MG63 (cell line): ENCODE measurements at regions not wholly inside any gene's neighbourhood (a gene's known extent, or its start where the extent isn't known, plus 50 kb on each side); places are given as distances from the start of the nearest gene placed in this dataset.

ENCODE experiments used
- DNase-seq: peaks from one replicate; pipeline ENCODE4 v3.0.0-alpha.2; 2020
- H3K27me3 ChIP-seq: fragments of 250-450 bp; sonication (Bioruptor Pico); 2 replicates; pipeline ENCODE4 v1.5.1; 2020; ENCODE audit warnings: mild to moderate bottlenecking, moderate library complexity
- H3K36me3 ChIP-seq: fragments of 250-450 bp; sonication (Bioruptor Pico); 2 replicates; pipeline ENCODE4 v1.5.1; 2020; ENCODE audit warnings: mild to moderate bottlenecking, moderate library complexity
- H3K4me3 ChIP-seq: fragments of 250-450 bp; sonication (Bioruptor Pico); 2 replicates; pipeline ENCODE4 v1.5.1; 2020; ENCODE audit warnings: mild to moderate bottlenecking, moderate library complexity
- H3K9me3 ChIP-seq: fragments of 250-450 bp; sonication (Bioruptor Pico); 2 replicates; pipeline ENCODE4 v1.5.1; 2020; ENCODE audit warnings: mild to moderate bottlenecking, moderate library complexity

DNA sequence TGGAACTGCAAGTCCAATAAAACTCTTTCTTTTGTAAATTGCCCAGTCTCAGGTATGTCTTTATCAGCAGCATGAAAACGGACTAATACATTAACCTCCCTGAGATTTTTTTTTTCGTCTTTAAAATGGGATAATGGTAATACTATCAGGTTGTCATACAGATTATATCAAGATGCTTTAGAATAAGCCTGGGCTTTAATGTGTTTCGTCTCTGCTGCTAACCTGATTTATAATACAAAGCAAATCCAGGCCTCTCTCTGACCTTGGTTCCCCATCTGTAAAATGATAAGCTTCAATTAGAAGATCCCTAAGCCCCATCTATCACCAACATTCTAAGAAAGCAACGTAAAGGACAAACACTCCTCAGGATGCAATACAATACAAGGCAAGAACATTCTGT, 283.5 kb downstream of the LRATD1 start:
- Histone ChIP-seq H3K27me3 (no peaks in the 10 kb centered on the region), H3K9me3 (no peaks in the 10 kb centered on the region), H3K36me3 (no peaks in the 10 kb centered on the region), H3K4me3 (no peak overlapping the region)
- DNase-seq: no peak

DNA sequence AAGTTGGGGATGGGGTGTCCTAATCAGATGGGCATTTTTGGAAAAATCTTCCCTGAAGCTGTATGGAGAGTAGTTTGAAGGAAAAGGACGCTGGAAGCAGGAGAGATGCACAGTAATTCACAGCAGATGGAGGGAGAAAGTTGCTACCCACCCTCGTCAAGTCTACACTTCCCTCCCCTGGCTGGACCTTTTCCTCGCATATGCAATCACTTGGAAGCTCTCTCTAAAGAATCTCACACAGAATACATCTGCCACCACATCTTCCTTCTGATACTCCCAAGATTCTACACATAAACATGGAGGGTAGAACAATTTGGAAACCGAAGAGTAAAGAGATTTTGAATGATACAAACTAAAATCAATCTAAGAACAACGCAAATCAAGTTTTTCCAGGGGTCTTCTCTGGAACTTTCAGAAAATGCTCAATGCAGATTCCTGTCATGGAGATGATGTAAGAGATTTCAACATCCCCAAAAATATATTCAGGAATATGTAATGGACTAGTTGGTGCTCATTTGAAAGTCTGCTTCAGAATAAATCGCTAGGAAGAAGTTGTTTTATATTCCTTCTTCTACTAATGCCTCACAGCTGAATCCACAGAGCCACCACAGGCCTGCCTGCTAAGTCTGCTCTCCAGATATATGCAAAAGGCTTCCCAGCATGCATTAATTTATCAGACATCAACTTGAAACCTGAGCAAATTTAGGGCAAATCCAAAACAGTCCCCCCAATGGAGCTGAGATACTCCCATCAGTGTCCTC, 291.5 kb downstream of the LRATD1 start:
- H3K27me3 ChIP-seq: no peaks in the 10 kb centered on the region
- DNase-seq: no peak
- no peak overlapping the region for H3K4me3 ChIP-seq
- no peaks in the 10 kb centered on the region for H3K36me3 ChIP-seq
- no peaks in the 10 kb centered on the region for H3K9me3 ChIP-seq

DNA sequence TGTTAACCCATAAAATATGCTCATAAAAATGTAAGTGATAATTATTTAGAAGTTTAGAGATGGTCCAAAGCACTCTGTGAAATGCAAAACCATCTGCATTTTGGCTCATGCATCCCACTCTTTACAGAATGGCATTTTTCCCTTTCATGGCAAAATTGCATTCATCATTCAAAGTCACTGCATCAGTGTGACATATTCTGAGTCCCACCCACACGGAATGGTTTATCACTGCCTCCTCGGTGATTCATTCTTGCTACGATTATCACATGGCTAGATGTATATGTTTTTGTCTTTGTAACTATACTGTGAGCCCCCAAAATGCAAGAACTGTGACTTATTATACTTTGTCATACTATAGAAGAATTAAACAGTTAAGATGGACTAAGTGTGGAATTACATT, 293.0 kb downstream of the LRATD1 start:
- Histone ChIP-seq H3K4me3 (no peak overlapping the region), H3K9me3 (no peaks in the 10 kb centered on the region), H3K36me3 (no peaks in the 10 kb centered on the region), H3K27me3 (no peaks in the 10 kb centered on the region)
- DNase-seq: no peak

DNA sequence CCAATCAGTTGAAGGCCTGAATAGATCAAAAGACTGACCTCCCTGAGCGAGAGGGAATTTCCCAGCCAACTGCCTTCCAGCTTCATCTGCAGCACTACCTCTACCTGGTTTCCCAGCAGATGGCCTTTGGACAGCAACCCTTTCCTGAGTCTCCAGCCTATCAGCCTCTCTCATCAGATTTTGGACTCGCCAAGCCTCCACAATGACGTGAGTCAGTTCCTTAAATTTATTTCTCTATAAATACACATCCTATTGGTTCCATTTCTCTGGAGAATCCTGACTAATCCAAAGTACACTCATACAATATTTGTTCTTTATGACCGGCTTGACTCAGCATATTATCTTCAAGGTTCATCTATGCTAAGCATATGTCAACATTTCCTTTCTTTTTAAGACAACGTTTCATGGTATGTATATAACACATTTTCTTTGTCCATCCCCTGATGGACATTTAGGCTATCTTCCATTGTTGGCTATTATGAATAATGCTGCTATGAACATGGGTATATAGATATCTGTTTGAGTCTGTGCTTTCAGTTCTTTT, 294.6 kb downstream of the LRATD1 start:
- Histone ChIP-seq H3K27me3 (no peaks in the 10 kb centered on the region), H3K9me3 (no peaks in the 10 kb centered on the region)

DNA sequence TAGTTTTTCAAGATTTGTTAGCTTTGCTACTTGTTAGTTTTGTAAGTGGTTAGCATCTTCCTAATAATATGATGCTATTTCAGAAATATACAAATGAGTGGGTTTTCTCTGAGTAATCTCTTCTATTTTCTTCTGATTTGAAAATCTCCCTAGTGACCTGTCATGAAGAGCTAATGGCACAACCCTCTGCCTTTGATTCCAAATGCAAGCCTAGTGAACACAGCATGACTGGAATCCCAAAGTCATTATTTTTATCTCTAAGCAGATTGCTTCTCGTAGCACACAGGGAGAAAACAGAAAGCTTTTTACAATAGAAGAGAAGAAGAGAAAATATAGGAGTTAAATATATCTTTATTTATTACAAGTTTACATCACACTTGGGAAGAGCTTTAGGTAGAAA, 295.5 kb downstream of the LRATD1 start:
- Histone ChIP-seq H3K27me3 (no peaks in the 10 kb centered on the region), H3K36me3 (no peaks in the 10 kb centered on the region), H3K9me3 (no peaks in the 10 kb centered on the region), H3K4me3 (no peak overlapping the region)
- no peak for DNase-seq

More for the DNA sequence above, 294.6 kb downstream of the LRATD1 start:
- H3K36me3 ChIP-seq: no peaks in the 10 kb centered on the region
- no peak overlapping the region for H3K4me3 ChIP-seq
- no peak for DNase-seq

DNA sequence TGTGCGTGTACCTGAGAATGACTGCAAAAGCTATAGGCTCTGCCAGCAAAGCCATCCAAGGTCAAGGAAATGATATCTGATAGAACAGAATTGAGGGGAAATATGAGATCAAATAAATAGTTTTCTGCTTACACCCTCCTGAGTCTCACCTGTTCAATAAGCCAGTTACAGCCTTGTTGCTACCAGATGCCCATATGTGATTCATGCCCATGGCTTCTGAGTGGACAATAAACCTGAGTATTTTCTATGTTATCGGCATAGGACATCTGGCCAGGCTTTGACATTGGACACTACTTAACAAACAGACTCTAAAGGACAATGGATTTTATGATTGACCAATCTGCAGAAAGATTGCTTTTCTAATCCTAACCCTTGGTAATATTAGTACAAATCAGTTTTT, 297.9 kb downstream of the LRATD1 start:
- no peak for DNase-seq
- Histone ChIP-seq H3K4me3 (no peak overlapping the region), H3K36me3 (no peaks in the 10 kb centered on the region), H3K27me3 (no peaks in the 10 kb centered on the region), H3K9me3 (no peaks in the 10 kb centered on the region)

DNA sequence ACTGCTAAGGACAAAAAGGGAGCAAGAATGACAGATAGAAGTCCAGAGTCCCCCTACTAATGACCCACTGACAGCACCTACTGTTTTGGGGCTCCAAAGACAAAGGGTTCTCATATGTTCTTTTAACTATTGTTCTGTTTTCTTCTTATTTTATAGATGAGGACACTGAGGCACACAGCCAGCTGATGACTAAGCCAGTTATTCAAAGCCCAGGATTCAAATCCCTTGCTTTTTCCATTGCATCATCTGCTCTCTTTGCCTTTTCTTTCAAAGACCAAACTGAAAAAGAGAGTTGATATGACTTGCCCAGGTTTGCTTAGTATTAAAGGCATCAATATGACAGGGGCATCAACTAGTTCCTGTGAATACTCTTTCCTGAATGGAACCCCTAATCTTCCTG, 299.8 kb downstream of the LRATD1 start:
- H3K9me3 ChIP-seq: no peaks in the 10 kb centered on the region
- no peaks in the 10 kb centered on the region for H3K36me3 ChIP-seq
- H3K27me3 ChIP-seq: no peaks in the 10 kb centered on the region
- H3K4me3 ChIP-seq: no peak overlapping the region
- peak; percentile 49 for DNase-seq

DNA sequence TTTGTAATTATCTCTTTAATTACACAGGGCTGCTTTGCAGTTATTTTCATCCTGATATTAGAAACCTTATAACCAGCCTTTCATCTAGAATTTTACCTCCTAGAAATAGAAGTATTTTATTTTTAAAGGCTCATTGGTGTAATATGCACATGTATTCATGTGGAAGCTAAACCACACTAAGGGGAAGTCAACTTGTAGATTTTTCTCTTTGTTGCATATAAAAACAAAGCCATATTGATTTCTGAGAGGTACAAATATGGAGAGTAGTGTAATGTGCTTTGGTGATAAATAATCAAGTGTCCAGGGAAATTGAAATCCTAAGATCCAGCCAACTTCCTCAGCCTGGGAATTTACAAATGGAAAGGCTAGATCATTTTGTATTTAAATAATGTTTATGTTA, 301.2 kb downstream of the LRATD1 start:
- no peak for DNase-seq
- no peaks in the 10 kb centered on the region for H3K36me3 ChIP-seq
- peaks cover 4% of the 10 kb centered on the region for H3K9me3 ChIP-seq
- no peak overlapping the region for H3K4me3 ChIP-seq
- no peaks in the 10 kb centered on the region for H3K27me3 ChIP-seq

DNA sequence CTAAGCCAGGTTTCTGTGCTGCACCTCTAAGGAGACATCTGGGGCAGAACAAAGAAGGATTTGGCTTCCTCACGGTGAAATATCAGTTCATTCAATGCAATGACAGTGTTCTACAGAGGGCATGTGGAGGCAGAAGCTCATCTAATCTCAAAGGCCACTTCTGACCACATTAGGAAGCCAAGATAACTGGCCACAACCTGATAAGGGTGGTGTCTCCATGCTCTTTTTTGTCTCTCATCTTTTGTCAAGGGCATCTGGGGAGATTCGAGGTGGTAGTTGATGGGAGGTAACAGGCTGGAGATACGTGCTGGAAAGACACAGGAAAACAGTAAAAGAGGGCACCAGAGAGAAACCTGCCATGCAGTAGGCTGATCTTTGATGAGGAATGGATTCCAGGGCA, 303.9 kb downstream of the LRATD1 start:
- Histone ChIP-seq H3K36me3 (no peaks in the 10 kb centered on the region), H3K9me3 (peaks cover 4% of the 10 kb centered on the region), H3K27me3 (no peaks in the 10 kb centered on the region), H3K4me3 (no peak overlapping the region)
- DNase-seq: no peak

DNA sequence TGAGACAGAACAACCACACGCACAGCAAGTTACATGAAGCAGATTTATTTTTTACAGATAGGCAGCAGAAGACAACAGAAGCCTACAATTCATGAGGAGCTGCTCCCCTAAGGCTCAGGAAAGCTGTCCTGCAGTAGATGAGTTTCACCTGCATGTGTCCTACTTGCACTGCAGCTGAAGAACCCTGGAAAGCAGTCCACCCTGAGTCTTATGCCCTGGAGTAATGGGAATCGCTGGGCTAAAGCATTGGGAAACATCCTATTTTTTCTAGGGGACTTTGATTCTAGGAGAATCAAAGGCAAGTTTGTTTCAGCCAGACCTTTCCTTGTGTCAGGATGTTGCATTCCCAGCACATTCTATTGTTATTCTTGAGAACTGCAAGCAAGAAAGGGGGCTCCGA, 304.8 kb downstream of the LRATD1 start:
- Histone ChIP-seq H3K36me3 (no peaks in the 10 kb centered on the region), H3K27me3 (no peaks in the 10 kb centered on the region), H3K4me3 (no peak overlapping the region), H3K9me3 (peaks cover 4% of the 10 kb centered on the region)
- DNase-seq: no peak

DNA sequence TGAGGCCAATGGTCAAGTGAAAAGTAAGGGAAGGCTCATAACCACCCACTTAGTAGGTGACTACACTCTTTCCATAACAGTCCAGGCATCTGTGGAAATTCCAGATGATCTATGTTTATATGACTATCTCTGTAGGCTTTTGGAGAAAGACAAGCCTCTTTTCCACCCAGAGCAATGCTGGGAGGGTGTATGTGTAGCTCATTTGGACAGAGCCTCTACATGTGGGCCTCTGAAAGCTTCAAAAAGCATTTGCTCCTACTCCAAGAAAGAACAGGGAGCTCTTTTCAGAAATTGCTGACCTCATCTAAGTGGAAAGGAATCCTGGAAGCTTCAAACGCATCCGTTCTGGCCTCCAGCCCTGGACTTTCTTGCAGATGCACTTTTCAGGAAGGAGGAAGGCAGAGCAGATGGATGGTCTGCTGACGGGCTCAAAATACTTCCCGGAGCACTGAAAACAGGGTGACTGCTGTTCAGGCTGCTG, 308.7 kb downstream of the LRATD1 start:
- no peaks in the 10 kb centered on the region; the same call in 1 of the 2 replicates for H3K27me3 ChIP-seq
- peak; percentile 11 for DNase-seq
- H3K36me3 ChIP-seq: no peaks in the 10 kb centered on the region
- peaks cover 4% of the 10 kb centered on the region for H3K9me3 ChIP-seq
- H3K4me3 ChIP-seq: no peak overlapping the region

DNA sequence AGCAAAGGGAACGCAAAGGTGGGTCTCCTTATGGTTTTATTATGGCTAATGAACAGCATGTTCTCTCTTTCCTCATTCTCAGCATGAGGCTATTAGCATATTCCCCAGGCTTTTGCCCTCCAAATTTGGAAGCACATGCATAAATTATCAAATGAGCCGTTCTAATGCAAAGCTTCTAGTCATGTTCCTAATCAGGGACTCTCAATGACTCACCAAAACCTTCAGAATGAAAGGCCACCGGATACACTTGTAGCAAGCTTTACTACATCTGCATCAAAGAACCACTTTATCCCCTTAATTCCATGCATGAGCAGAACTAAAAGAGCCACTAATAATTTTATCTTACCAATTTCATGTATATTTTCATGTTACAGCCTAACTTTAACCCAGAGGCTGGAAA, 310.5 kb downstream of the LRATD1 start:
- no peak for DNase-seq
- H3K9me3 ChIP-seq: peaks cover 4% of the 10 kb centered on the region; the same call in 1 of the 2 replicates
- H3K4me3 ChIP-seq: no peak overlapping the region
- peaks cover 6% of the 10 kb centered on the region; the same call in 1 of the 2 replicates for H3K27me3 ChIP-seq
- no peaks in the 10 kb centered on the region for H3K36me3 ChIP-seq

DNA sequence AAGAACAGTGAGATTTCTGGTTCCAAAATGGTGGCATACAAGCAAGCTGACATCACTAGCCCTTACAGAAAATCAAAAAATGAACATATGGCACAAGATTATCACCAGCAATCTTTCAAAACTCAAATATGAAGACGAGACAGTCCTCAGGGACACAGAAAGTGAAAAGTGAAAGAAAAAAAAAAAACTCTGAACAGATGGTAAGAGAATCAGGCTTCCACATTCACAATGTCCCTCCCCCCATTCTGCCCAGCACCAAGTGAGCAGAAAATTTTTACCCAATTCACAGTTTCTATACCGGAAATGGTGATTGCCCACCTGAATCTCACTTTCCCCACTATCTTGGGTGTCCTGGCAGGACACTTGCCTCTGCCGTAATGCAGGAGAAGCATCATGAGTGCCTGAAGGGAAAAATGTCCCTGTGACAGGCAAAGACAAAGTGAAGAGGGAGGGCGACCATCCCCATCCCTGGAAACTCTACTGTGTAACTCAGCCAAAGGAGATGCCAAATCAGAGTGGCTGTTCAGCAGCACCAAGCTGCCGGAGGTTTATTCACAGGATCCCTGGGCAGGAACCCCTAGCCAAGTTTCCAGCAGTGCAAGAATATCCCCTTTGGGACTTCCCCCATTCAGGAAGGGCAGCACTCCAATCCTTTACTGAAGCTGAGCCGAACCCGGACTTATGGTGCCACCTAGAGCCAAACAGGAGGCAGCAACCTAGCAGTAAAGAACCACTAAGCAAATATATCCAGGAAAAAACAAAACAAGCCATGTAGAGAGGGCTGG, 312.2 kb downstream of the LRATD1 start:
- Histone ChIP-seq H3K27me3 (peaks cover 6% of the 10 kb centered on the region; the same call in 1 of the 2 replicates), H3K36me3 (no peaks in the 10 kb centered on the region), H3K4me3 (no peak overlapping the region), H3K9me3 (no peaks in the 10 kb centered on the region)
- peak; percentile 58 for DNase-seq

DNA sequence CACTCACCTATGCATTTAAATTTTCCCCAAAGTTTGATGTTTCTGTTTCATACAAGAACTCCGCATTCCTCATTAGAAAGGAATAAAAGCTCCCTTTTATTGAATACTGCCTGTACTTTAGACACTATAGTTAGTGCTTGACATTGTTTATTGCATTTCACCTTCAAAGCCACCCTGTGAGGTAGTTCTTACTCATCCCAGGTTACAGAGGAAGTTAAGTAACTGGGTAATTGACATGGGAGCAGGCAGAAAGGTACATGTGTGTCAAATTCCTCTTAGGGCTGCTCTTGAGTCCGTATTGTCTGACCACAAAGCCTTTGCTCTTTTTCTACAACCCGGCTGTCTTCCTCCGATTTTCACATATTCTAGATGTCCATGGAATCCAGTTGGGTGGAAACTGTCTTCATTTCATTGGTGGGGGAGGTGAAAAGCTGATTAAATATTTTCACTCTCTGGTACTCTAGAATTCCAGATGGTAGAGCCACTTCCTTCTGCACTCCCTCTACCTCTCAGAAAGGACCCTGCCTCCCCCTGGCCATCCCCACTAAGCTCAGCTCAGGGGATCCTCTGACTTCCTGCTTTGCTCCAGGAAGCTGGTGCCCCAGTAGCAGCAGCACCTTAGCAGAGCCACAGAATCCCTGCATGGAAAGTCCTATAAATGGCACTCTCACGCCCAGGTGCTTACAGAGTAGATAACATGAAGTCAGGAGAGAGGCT, 319.2 kb downstream of the LRATD1 start:
- Histone ChIP-seq H3K27me3 (peaks cover 4% of the 10 kb centered on the region; the same call in 1 of the 2 replicates), H3K4me3 (no peak overlapping the region), H3K9me3 (no peaks in the 10 kb centered on the region), H3K36me3 (no peaks in the 10 kb centered on the region)
- DNase-seq: no peak

DNA sequence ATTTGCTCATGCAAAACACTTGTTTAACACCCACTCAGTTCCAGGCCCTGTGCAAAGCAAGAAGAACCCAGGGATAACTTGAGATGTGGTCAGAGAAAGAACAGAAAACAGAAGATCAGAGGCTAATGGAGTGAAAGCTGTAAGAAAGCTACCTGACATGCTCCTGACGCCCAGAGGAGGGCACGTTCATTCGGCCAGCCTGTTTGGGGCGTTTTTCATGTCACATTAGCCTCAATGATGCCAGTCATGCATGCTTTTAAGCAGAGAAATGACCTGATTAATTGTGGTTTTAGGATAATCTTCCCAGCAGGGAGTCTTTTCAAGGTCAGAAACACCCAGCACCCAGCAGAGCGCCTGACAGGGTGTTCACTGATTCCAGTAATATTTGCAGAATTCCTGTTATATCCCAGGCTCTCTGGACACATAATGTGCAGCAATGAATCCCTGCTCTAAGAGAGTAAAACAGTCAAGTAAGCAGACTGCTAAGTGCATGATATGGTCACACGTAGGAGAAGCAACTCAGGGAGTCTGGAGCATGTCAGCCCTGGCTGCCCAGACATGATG, 320.0 kb downstream of the LRATD1 start:
- Histone ChIP-seq H3K9me3 (no peaks in the 10 kb centered on the region), H3K4me3 (no peak overlapping the region), H3K27me3 (peaks cover 2% of the 10 kb centered on the region; the same call in 1 of the 2 replicates), H3K36me3 (no peaks in the 10 kb centered on the region)
- no peak for DNase-seq

DNA sequence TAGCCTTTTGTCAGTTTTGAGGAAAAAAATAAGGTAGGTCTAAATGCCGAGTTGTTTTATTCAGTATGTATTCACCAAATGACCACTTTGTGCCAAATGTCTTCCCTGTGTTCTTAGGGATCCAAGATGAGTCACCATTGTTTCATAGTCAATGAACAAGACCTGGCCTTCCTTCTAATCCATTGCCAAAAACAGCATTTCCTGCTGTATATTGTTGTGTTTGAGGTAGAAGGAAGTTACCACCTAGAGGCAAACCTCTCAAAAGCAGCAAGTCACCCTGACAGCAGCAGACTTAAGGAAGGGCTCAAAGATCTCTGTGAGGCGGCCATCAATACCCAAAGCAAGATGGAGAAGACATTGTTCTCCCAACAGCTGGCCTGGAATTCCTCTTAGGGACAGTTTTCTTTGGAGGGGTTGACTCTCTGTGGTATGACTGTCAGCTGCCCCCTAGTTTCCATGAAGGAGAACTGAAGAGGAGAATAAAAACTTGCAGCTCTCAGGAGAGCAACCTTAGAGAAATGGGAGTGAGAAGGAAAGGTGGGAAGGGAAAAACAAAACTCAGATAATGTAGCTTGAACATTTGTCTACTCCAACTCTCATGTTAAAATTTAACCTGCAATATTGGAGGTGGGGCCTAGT, 328.3 kb downstream of the LRATD1 start:
- no peaks in the 10 kb centered on the region for H3K9me3 ChIP-seq
- H3K27me3 ChIP-seq: peaks cover 2% of the 10 kb centered on the region; the same call in 1 of the 2 replicates
- peak; percentile 9 for DNase-seq
- H3K36me3 ChIP-seq: no peaks in the 10 kb centered on the region
- no peak overlapping the region for H3K4me3 ChIP-seq
